HG03025 (cell line): ENCODE measurements at regions not wholly inside any gene's neighbourhood (a gene's known extent, or its start where the extent isn't known, plus 50 kb on each side); places are given as distances from the start of the nearest gene placed in this dataset.
"Not testable (repeated sequence)": the region's sequence is repeated elsewhere in the genome, so short reads cannot be mapped to it uniquely, and the experiment has no call there.

Source experiments
- ATAC-seq: cut with Tn5 transposase; IDR thresholded peaks from one replicate; pipeline ENCODE4 v1.9.1; 2021; ENCODE audit warnings: mild to moderate bottlenecking, moderate library complexity; ENCODE audit not compliant: unreplicated experiment, low FRiP score

GRCh38 chr7:110397927-110398660 lies 692.8 kb upstream of the LRRN3 start:
- ATAC-seq, result no peak

- ATAC-seq, result no peak
Observed at GRCh38 chr7:110399421-110399820, 691.5 kb upstream of the LRRN3 start.

- no peak for ATAC-seq
Observed at GRCh38 chr7:110400411-110400810, 690.5 kb upstream of the LRRN3 start.

- ATAC-seq, result no peak
Observed at GRCh38 chr7:110407242-110407641, 683.7 kb upstream of the LRRN3 start.

GRCh38 chr7:110407706-110408105 lies 683.2 kb upstream of the LRRN3 start:
- ATAC-seq, result no peak

GRCh38 chr7:110412614-110413013 lies 678.3 kb upstream of the LRRN3 start:
- no peak for ATAC-seq

- ATAC-seq, result no peak
Observed at GRCh38 chr7:110413038-110413437, 677.9 kb upstream of the LRRN3 start.

GRCh38 chr7:110417611-110418010 lies 673.3 kb upstream of the LRRN3 start:
- ATAC-seq, result no peak

GRCh38 chr7:110418659-110419280 lies 672.2 kb upstream of the LRRN3 start:
- ATAC-seq, result no peak

GRCh38 chr7:110420788-110421187 lies 670.1 kb upstream of the LRRN3 start:
- ATAC-seq, result no peak

- no peak for ATAC-seq
Observed at GRCh38 chr7:110421490-110422241, 669.3 kb upstream of the LRRN3 start.

- no peak for ATAC-seq
Observed at GRCh38 chr7:110432061-110432553, 658.8 kb upstream of the LRRN3 start.

- ATAC-seq, result not testable (repeated sequence)
Observed at GRCh38 chr7:110438926-110439325, 652.0 kb upstream of the LRRN3 start.

- ATAC-seq, result peak; percentile 82
Observed at GRCh38 chr7:110442381-110442837, 648.5 kb upstream of the LRRN3 start.

- no peak for ATAC-seq
Observed at GRCh38 chr7:110446658-110447057, 644.3 kb upstream of the LRRN3 start.

GRCh38 chr7:110448918-110449317 lies 642.0 kb upstream of the LRRN3 start:
- peak; percentile 86 for ATAC-seq

GRCh38 chr7:110454713-110455112 lies 636.2 kb upstream of the LRRN3 start:
- ATAC-seq, result peak; percentile 76

GRCh38 chr7:110461621-110462020 lies 629.3 kb upstream of the LRRN3 start:
- no peak for ATAC-seq

GRCh38 chr7:110470420-110470819 lies 620.5 kb upstream of the LRRN3 start:
- no peak for ATAC-seq

- ATAC-seq, result not testable (repeated sequence)
Observed at GRCh38 chr7:110472419-110472818, 618.5 kb upstream of the LRRN3 start.

GRCh38 chr7:110480964-110481363 lies 610.0 kb upstream of the LRRN3 start:
- no peak for ATAC-seq
